GM21390 (cell line): ENCODE measurements at regions not wholly inside any gene's neighbourhood (a gene's known extent, or its start where the extent isn't known, plus 50 kb on each side); places are given as distances from the start of the nearest gene placed in this dataset.

ENCODE experiments used
- ATAC-seq: cut with Tn5 transposase; IDR thresholded peaks from one replicate; pipeline ENCODE4 v1.9.1; 2021; ENCODE audit not compliant: unreplicated experiment

DNA sequence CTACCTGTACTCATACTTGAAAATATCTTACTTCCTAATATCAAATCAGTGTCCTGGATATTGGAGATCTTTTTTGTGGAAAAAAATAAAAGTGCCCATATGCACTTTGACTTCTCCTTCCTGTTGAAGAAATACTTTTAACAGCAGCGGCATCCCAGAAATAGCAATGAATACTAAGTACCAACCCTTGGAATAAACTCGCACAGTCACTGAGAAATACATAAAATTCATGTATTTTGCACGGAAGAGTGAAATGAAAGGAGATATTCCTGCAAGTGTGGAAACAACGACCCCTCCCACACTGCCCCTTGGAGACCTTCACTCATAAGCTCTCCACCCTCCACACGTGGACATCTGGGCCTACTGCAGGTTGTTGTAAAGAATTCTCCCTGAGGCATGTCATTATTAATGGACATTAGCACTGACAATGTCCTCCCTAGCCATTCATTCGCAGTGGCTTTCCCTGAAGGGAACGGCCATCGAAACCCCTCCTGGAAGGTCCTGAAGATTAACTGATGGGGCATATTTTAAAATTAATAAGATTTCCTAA, 407.6 kb upstream of the PFKP start:
- ATAC-seq, result no peak

DNA sequence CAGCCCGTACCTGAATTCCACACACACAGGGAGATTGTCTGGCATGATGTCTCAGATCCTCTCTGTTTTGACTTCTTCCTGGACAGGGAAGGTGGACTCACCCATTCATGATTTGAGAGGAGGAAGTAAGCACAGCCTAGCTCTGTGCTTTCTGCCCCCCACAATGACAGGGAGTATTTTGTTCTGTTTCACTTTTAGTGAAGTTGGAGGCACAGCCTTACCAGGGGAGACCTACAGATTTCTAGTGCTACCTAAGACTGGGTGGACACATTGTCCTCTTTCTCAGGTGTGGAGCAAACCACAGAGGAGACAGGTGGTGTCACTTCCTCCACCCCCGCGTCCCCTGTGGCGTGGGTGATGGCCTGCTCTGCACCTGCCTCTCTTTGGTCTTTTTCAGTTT, 408.6 kb upstream of the PFKP start:
- ATAC-seq, result no peak

DNA sequence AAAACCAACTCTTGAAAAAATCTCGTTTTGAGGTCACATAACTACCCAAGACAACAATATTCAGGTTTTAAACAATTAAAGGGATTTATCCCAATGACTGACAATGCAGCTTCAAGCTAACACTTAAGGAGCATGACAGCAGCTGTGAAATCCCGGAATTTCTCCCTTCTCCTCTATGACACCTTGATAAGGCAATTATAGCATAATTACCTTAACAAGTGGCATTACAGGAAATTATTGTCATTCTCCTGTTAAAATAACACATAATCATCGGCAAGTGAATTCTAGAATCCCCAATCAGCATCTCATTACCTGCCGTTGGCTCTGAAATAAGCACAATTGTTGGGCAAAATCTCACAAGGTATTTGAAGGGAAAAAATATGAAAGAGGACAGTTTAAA, 417.0 kb upstream of the PFKP start:
- no peak for ATAC-seq

DNA sequence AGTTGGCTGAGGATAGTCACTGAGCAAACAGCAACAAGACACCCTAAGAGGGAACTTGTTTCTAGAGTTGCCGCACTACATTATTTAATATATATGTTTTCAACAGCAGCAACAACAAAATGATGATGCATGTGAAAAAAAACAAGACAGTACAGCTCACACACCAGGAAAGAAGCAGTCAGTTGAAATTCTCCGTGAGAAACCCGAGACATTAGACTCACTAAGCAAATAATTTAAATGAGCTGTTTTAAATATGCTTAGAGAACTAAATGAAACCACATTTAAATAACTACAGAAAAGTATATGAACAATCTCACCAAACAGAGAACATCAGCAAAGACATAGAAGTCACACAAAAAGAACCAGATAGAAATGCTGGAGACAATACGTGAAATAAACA, 426.3 kb upstream of the PFKP start:
- ATAC-seq, result no peak

DNA sequence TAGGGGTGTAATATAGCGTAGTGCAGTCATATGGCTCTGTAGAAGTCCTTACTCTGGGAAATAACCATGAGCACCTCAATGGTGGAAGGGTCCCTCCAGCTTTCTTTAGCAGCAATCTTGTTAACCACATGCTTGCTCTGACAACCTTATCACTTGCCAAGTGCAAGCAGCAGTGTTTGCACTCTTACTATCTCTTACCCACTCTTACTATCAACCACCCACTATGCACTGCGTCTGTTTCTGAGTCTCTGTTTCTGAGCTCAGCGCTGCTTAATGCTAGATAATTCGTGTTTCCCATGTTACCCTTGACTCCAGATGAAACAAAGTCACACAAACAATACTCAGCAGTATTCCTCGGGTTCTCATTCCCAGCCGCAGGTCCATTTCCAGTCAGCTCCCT, 433.7 kb upstream of the PFKP start:
- ATAC-seq, result no peak

GRCh38 chr10:2631557-2632205, 435.7 kb upstream of the PFKP start:
- ATAC-seq, result no peak

DNA sequence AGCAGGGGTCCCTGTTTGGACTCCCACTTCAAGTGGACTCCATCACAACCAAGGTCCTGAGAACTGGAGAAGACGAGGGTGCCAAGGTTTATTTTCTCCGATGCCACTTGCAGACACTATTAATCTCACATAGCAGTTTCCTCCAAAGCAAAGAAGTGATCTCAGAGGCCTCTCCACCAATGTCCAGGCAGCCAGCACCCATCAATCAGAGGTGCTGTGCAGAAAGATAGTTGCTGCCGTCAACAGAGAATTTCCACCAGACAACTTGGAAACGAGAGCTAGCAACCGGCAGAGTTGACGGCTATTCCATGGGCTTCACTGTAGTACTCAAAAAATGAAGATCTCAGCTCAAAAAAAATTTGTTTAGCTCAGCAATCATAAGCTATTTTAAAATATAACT, 438.6 kb upstream of the PFKP start:
- no peak for ATAC-seq

DNA sequence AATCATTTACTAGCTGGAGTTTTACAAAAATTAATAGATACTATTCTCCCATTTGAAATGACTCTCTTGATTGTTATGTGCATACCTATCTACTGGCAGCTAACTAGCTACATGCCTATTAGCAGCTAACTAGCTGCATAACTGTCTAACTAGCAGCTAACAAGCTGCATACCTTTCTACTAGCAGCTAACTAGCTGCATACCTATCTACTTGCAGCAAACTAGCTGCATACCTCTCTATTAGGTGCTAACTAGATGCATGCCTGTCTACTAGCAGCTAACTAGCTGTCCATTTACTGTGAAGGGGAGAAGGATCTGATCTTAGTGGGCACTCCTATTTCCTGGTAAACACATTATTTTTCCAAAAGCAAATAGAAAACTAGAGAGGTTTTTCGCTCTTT, 439.4 kb upstream of the PFKP start:
- ATAC-seq, result no peak

- ATAC-seq, result no peak
Observed at GRCh38 chr10:2625094-2625493, 442.3 kb upstream of the PFKP start.

- no peak for ATAC-seq
Observed at GRCh38 chr10:2623675-2624274, 443.6 kb upstream of the PFKP start.

DNA sequence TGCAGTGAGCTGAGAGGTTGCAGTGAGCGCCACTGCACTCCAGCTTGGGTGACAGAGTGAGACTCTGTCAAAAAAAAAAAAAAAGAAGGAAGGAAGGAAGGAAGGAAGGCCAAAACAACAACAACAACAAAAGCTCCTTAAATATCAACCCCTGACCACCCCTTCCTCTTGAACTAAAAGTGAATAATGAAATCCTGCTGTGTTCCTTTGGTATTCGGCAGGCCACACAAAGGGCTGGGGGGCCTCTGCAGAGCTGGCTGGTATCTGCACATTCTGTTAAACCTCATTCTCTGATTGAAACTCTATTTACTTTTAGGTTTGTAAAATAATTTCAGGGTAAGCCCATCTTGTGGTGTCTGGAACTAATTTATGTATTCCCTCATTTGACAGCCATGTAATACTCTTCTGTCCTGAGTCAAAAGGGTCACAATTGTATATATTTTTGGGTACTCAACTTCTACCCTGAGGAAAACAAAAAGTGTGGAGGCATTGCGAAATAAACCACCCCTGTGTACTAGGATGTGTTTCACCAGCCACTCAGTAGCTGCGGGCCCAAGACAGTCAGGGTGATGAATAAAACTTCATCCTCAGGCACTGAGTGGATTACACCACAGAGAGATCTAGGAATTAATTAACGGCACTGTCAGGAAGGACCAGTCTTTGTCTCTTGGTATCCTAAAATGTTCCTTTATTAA, 446.4 kb upstream of the PFKP start:
- ATAC-seq, result no peak

- ATAC-seq, result no peak
Observed at GRCh38 chr10:2619916-2620315, 447.4 kb upstream of the PFKP start.

DNA sequence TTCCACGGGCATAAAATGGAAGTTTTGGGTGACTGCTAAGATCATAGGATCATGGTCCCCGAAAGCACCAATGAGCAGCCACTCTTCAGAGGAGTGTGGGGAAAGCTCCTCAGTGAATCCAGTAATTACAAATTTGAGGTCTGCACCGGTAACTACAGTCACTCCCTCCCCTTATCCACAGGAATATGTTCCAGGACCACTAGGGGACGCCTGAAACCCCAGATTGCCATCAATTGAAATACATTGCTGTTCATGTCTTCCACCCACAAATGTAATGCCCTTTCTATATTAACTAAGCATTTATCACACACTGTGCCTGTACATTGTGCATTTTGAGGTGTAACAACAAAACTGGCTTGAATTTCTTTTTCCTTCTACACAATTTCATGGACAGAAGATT, 447.9 kb upstream of the PFKP start:
- ATAC-seq, result no peak

GRCh38 chr10:2618690-2619089, 448.7 kb upstream of the PFKP start:
- ATAC-seq, result no peak

GRCh38 chr10:2616215-2616614, 451.1 kb upstream of the PFKP start:
- no peak for ATAC-seq

- ATAC-seq, result no peak
Observed at GRCh38 chr10:2611603-2612002, 455.7 kb upstream of the PFKP start.

- ATAC-seq, result no peak
Observed at GRCh38 chr10:2610946-2611345, 456.4 kb upstream of the PFKP start.

DNA sequence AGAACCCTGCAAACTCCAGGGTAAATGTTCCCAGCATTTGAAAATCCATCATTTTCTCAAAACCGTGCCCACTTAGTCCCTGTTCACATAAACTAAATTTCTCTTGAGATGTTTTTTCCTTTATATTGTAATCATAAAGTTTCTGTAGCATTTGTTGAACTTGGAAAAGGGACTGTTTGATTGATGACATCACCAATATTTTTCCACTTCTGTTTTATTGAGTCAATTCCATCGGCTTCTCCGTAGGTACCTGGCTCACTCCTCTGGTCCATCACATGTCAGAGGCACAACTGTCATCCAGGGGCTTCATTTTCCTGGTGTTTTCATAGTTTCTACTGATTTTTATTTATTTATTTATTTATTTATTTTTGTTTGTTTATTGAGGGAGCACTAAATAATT, 462.5 kb upstream of the PFKP start:
- ATAC-seq, result no peak

DNA sequence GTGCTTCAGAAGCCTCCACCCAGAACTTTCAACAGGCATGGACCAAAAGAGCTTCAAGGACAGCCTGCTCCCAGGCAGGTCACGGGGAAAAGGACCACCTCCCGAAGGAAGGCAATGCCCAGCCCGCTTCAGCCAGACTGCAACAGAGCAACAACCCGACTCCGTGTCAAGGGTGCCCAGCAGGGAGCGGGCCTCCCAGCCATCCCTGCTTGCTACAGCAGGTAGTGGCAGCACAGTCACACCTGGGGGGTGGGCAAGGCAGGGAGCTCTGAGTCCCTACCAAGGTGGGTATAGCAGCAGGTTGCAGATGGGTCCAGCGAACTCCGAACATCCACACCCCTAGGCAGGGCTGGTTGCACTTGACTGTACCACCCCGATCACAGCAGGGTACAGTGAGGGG, 467.8 kb upstream of the PFKP start:
- ATAC-seq, result no peak

DNA sequence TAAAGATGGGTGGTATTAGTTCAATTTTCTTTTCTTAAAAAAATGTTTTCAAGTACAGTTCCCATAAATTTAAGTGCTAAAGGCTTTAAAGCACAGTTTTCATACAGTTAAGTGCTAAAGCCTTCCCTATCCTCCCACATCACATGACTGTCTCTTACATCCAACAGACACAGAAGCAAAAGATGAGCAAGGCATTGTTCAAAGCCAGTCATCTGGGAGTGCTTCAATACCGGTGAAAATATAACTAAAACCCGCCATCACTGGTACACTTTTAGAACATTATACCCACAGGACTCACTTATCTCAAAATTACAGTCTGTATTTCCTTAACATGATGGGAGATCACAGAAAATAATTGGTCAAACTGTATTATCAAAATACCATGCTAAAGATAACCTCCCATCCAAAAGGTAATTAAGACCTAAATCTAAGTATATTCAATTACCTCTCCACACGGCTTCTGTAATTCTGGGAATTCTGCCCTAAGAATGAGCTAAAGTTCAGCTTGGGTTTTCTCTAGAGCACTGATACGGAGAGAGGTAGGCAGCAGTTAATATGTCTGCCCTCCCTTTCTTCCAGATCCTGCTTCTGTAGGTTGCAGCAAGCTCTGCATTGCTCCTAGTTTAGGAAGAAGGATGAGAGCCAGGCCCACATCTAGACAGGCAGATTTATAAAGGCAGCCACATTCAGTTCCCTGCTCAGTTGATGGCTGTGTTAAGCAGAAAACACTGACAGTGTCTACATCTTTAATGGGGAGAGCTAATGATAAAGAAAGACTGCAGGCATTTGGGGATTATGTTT, 474.8 kb upstream of the PFKP start:
- ATAC-seq, result no peak

DNA sequence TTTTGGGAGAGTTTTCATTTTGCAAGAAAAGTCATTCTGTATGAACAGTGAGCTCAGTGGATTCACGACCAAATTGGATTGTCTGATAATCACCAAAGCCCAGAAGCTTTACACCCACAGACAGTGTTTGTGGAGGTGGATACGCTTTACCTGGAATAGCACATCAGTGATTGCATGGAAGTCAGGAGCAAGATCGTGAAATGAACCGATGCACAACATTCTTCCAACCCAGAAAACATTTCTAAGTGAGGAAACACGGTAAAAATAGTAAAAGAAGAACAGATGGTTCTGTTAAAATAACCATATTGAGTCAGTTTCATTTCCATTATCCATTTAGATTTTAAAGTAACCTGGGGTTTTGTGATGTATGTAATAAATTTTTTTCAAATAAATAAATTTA, 478.2 kb upstream of the PFKP start:
- no peak for ATAC-seq

DNA sequence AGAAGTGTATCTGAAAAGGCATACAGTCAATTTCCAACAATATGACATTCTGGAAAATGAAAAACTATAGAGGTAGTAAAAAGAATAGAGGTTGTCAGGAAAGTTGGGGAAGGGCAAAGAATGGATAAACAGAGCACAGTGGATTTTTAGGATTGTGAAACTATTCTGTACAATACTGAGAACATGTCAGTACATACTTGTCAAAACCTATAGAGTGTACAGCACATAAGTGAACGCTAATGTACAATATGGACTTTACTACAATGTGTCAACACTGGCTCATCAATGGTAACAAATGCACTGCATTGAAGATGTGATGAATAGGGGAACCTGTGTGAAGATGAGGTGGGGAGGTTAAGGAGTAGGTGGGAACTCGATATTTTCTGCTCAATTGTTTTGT, 483.0 kb upstream of the PFKP start:
- ATAC-seq, result no peak
